GM13977 (cell line): ENCODE measurements at regions not wholly inside any gene's neighbourhood (a gene's known extent, or its start where the extent isn't known, plus 50 kb on each side); places are given as distances from the start of the nearest gene placed in this dataset.

ENCODE experiments used
- DNase-seq: peaks from one replicate; pipeline ENCODE4 v3.0.0; 2012; ENCODE audit warnings: low spot score
- in situ Hi-C: fragments of 300-500 bp; cut with MboI; formaldehyde crosslinking; loops from one replicate; pipeline ENCODE4 v1.12.0; 2022; ENCODE audit warnings: low sequenced_read_pairs, low pct_unique_long_range_greater_than_20kb, mixed read lengths, inconsistent platforms; ENCODE audit not compliant: unreplicated experiment
- TF ChIP-seq, protein P1 (sequence below): IDR thresholded peaks from 2 replicates; pipeline ENCODE4 v1.5.1; 2012; ENCODE audit warnings: mild to moderate bottlenecking, control low read depth; ENCODE audit not compliant: insufficient read depth; ENCODE audit errors: extremely low read depth, missing control alignments

DNA sequence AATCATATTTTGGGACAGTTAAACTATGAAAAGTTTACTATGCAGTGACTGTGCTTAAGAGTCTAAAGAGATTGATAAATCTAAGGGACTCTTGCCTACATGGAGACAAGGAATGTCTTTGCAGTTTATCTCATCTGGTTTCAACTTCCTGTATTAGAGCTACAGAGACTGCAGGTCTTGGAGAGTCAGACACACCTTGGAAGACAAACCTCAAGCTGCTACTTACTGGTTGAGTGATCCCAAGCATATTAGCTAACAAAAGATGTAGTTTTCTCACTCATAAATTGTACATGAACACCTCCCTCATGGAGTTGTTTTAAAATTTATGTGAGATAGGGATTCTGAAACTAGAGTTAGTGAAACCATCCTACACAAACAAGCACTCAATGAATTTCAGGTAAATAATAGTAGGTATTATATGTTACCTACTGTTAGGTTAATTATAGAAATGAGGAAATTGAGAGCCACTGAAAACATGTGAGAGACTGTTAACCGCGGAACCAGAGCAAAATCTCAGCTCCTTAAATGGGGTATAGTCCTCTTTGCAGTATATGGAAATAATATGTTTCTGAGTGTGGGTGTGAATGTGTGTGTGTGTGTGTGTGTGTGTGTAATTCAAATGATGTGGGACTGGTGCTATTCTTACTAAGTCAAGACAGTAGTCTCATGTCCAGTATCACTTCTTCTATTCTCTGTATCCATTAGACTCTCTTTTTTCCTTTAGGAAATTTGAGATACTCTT, 752.1 kb downstream of the DTWD2 start:
- in situ Hi-C loops, result no loop called here
- TF ChIP-seq, protein P1, sequence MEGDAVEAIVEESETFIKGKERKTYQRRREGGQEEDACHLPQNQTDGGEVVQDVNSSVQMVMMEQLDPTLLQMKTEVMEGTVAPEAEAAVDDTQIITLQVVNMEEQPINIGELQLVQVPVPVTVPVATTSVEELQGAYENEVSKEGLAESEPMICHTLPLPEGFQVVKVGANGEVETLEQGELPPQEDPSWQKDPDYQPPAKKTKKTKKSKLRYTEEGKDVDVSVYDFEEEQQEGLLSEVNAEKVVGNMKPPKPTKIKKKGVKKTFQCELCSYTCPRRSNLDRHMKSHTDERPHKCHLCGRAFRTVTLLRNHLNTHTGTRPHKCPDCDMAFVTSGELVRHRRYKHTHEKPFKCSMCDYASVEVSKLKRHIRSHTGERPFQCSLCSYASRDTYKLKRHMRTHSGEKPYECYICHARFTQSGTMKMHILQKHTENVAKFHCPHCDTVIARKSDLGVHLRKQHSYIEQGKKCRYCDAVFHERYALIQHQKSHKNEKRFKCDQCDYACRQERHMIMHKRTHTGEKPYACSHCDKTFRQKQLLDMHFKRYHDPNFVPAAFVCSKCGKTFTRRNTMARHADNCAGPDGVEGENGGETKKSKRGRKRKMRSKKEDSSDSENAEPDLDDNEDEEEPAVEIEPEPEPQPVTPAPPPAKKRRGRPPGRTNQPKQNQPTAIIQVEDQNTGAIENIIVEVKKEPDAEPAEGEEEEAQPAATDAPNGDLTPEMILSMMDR, result no peak
- DNase-seq, result peak; percentile 2

DNA sequence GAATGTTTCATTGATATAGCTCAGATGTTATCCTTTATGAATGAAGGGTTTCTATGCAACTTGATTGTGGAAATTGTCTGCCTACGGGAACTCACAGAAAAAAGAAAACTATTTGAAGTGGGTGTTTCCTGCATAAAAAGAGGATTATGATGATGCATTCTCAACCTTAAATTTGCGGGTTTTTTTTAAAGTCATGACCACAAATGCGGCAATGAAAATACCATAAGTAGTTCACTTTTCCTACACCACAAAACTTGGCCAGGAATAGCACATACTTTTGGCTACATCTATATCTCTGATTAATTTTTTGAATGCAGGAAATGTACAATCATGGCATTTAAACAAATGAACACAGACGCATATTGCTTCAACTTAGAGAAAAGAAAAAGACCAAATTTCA, 754.7 kb downstream of the DTWD2 start:
- in situ Hi-C loops, result no loop called here
- no peak for DNase-seq
- TF ChIP-seq, protein P1, result no peak

DNA sequence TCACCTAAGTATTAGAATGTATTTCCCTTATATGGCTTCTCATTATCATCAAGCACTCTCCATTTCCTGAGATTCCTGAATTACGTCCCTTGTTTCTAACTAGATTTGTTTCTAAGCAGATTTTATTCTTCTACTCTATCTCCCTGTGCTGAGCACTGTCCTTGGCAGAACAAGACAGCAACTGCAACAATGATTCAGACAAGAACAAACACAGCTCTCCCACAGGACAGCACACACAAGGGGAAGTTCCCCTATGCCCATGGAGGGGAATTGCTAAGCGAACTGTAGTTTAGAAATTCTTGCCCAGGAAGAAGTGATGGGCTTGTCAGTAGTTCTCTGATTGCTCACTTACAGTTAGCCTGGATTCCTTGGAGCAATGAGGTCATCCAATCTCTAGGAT, 759.9 kb downstream of the DTWD2 start:
- TF ChIP-seq, protein P1, result no peak
- no peak for DNase-seq
- in situ Hi-C loops, result no loop called here

DNA sequence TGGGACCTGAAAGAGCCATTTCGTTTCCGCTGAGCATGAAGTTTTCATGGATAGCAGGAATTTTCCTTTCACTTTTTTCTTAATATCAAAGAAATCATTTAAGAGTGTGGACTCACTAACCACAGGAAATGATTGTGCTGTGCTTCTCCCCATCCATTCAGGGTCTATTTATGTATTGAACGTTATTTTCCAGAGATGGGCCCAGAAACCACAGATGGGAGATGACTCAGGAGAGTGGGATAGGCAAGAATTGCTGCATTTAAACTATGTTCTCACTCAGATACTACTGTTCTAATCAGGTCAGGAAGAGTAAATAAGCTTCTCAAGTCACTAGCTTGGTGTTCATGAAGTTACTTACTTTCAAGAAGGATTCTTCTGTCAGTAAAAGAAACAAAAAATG, 763.8 kb downstream of the DTWD2 start:
- TF ChIP-seq, protein P1, result no peak
- DNase-seq, result no peak
- in situ Hi-C loops, result no loop called here

DNA sequence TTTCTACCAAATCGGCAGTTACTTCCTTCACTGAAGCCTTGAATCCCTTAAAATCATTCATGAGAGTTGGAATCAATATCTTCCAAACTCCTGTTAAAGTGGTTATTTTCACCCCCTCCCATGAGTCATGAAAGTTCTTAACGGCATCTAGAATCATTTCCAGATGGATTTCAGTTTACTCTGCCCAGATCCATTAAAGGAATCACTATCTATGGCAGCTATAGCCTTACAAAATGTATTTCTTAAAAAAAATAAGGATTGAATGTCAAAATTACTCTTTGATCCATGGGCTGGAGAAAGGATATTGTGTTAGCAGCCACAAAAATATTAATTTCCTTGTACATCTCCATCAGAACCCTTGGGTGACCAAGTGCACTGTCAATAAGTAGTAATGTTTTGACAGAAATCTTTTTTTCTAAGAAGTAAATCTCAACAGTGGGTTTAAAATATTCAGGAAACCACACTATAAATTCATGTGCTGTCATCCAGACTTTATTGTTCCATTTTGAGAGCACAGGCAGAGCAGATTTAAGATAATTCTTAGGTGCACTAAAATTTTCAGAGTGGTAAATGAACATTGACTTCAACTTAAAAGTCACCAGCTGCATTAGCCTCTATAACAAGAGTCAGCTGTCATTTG, 767.7 kb downstream of the DTWD2 start:
- in situ Hi-C loops, result no loop called here
- DNase-seq, result no peak
- TF ChIP-seq, protein P1, result no peak

DNA sequence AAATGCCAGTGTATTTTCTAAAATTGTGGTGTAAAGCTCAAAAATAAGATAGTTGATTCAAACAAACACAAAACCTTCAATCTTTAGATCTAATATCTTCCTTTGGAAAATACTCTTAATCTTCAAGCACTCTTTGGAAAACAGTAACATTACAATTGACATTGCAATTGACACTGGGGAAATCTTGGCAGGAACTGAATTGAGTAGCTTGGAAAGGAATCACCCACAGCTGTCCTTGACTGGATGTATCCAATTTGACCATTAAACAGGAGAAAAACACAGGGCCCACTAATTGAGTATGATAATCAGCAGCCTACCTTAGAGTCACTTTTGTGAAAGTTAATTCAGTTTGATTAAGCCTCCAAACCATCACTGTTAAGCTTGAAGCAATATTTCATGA, 776.7 kb downstream of the DTWD2 start:
- no peak for DNase-seq

More for the DNA sequence above, 776.7 kb downstream of the DTWD2 start:
- TF ChIP-seq, protein P1, result no peak
- in situ Hi-C loops, result no loop called here
